K562 (cell line): ENCODE measurements at regions not wholly inside any gene's neighbourhood (a gene's known extent, or its start where the extent isn't known, plus 50 kb on each side); places are given as distances from the start of the nearest gene placed in this dataset.

Experiments used
- ELF2 ChIP-seq: fragments of 250-450 bp; sonication (Bioruptor Pico); IDR thresholded peaks from 2 replicates; pipeline ENCODE4 v1.5.0; 2021; ENCODE audit warnings: mild to moderate bottlenecking
- FOXP1 ChIP-seq: sonication (generic); formaldehyde crosslinking; IDR thresholded peaks from 2 replicates; pipeline ENCODE4 v1.8.0; 2022; ENCODE audit warnings: mild to moderate bottlenecking, missing genetic modification reagents
- KAT2B ChIP-seq: IDR thresholded peaks from one replicate; pipeline ENCODE4 v1.6.1; 2012; ENCODE audit warnings: low read depth, mild to moderate bottlenecking, control low read depth, inconsistent platforms, low read length, moderate library complexity
- MAFK ChIP-seq: IDR thresholded peaks from 2 replicates; pipeline ENCODE4 v1.6.1; 2011; ENCODE audit warnings: low read length, improper control_type of control experiment
- PRMT5 ChIP-seq: sonication (generic); formaldehyde crosslinking; IDR thresholded peaks from 2 replicates; pipeline ENCODE4 v1.5.0; 2020; ENCODE audit warnings: missing genetic modification reagents
- SMARCA5 ChIP-seq: fragments of 450-650 bp; IDR thresholded peaks from 2 replicates; pipeline ENCODE4 v1.6.1; 2016
- SMC3 ChIP-seq: conservative IDR thresholded peaks from 2 replicates; pipeline ENCODE4 v1.6.1; 2011; ENCODE audit warnings: low read depth, low read length, improper control_type of control experiment; ENCODE audit not compliant: insufficient read depth
- TOE1 ChIP-seq, 2 experiments: fragments of 450-650 bp in 1 of 2; sonication (generic) in 1 of 2; formaldehyde crosslinking in 1 of 2; IDR thresholded peaks; 2 replicates each; pipeline versions ENCODE4 v1.7.1 to v1.8.0; 2016 to 2022; ENCODE audit warnings: borderline replicate concordance in 2 of 2, mild to moderate bottlenecking in 2 of 2, antibody characterized with exemption in 1 of 2, inconsistent platforms in 1 of 2, low read depth in 1 of 2, missing genetic modification reagents in 1 of 2, moderate library complexity in 1 of 2
- ZFX ChIP-seq: sonication (generic); formaldehyde crosslinking; IDR thresholded peaks from 2 replicates; pipeline ENCODE4 v1.8.0; 2022; ENCODE audit warnings: mild to moderate bottlenecking, missing genetic modification reagents, moderate library complexity
- ZNF143 ChIP-seq: sonication (generic); formaldehyde crosslinking; IDR thresholded peaks from 2 replicates; pipeline ENCODE4 v1.9.0; 2022; ENCODE audit warnings: mild to moderate bottlenecking, missing genetic modification reagents
- ZNF146 ChIP-seq: IDR thresholded peaks from one replicate; pipeline ENCODE4 v1.6.1; 2018; ENCODE audit warnings: missing compliant biosample characterization; ENCODE audit not compliant: unreplicated experiment
- ZNF184 ChIP-seq: sonication (generic); formaldehyde crosslinking; IDR thresholded peaks from 2 replicates; pipeline ENCODE4 v1.5.0; 2020; ENCODE audit warnings: missing genetic modification reagents
- TF ChIP-seq, protein P1 (sequence below): fragments of 200-400 bp; formaldehyde crosslinking; IDR thresholded peaks from 2 replicates; pipeline ENCODE4 v1.6.1; 2017; ENCODE audit warnings: mild to moderate bottlenecking, low read depth, low read length, moderate library complexity
- TF ChIP-seq, protein P2 (sequence below): fragments of 250-450 bp; sonication (Bioruptor Pico); IDR thresholded peaks from 2 replicates; pipeline ENCODE4 v1.8.0; 2021; ENCODE audit warnings: mild to moderate bottlenecking, moderate library complexity
- TF ChIP-seq, protein P3 (sequence below): fragments of 450-650 bp; IDR thresholded peaks from 2 replicates; pipeline ENCODE4 v1.6.1; 2016; ENCODE audit warnings: low read depth
- TF ChIP-seq, protein P4 (sequence below), 2 experiments: fragments of 250-450 bp in 1 of 2; fragments of 450-650 bp in 1 of 2; sonication (Bioruptor Pico) in 1 of 2; IDR thresholded peaks; 2 replicates each; pipeline versions ENCODE4 v1.6.1 to v1.8.0; 2016 to 2021; ENCODE audit warnings: mild to moderate bottlenecking in 2 of 2, moderate library complexity in 2 of 2, missing compliant biosample characterization in 1 of 2, missing genetic modification characterization in 1 of 2

DNA sequence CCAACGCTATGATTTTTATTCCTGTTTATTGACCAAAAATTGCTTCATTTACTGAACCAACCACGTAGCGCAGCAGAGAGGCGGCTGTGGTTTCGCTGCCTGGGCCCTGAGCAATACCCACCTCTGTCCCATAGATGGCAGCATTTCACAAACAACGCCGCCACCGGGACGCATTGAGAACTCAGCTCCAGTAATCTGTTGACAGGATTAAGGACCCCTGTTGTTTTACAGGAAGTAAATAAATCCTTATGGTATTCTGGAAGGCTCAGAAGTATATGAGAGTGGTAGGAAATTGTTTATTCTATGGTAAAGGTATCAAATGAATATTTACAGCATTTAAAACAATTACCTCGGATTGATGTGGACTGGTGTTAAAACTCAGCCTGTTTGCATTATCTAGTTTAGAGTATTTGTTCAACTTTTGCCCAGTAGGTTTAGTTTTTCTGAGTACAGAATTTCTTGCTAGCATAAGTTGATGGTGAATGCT is 547.9 kb upstream of the SLC35B3 start (continued):
- peak; percentile 83 for TF ChIP-seq SMC3
- no peak for TF ChIP-seq ZNF143 (CRISPR knock-in tag)
- TF ChIP-seq KAT2B = no peak
- no peak for TF ChIP-seq ELF2
- TF ChIP-seq, protein P1, sequence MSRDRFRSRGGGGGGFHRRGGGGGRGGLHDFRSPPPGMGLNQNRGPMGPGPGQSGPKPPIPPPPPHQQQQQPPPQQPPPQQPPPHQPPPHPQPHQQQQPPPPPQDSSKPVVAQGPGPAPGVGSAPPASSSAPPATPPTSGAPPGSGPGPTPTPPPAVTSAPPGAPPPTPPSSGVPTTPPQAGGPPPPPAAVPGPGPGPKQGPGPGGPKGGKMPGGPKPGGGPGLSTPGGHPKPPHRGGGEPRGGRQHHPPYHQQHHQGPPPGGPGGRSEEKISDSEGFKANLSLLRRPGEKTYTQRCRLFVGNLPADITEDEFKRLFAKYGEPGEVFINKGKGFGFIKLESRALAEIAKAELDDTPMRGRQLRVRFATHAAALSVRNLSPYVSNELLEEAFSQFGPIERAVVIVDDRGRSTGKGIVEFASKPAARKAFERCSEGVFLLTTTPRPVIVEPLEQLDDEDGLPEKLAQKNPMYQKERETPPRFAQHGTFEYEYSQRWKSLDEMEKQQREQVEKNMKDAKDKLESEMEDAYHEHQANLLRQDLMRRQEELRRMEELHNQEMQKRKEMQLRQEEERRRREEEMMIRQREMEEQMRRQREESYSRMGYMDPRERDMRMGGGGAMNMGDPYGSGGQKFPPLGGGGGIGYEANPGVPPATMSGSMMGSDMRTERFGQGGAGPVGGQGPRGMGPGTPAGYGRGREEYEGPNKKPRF = no peak
- no peak for TF ChIP-seq ZNF146 (CRISPR knock-in tag)
- TF ChIP-seq, protein P2, sequence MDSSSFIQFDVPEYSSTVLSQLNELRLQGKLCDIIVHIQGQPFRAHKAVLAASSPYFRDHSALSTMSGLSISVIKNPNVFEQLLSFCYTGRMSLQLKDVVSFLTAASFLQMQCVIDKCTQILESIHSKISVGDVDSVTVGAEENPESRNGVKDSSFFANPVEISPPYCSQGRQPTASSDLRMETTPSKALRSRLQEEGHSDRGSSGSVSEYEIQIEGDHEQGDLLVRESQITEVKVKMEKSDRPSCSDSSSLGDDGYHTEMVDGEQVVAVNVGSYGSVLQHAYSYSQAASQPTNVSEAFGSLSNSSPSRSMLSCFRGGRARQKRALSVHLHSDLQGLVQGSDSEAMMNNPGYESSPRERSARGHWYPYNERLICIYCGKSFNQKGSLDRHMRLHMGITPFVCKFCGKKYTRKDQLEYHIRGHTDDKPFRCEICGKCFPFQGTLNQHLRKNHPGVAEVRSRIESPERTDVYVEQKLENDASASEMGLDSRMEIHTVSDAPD (CRISPR knock-in tag) = no peak
- no peak for TF ChIP-seq MAFK
- no peak for TF ChIP-seq FOXP1 (CRISPR knock-in tag)
- TF ChIP-seq ZNF184 (CRISPR knock-in tag) = no peak
- TF ChIP-seq PRMT5 (CRISPR knock-in tag) = no peak
- no peak for TF ChIP-seq TOE1 (IDR thresholded peaks at IDR 0.05; ENCODE audit: borderline replicate concordance)
- no peak for TF ChIP-seq TOE1 (CRISPR knock-in tag; IDR thresholded peaks at IDR 0.05; ENCODE audit: borderline replicate concordance, low read depth)
- no peak for TF ChIP-seq SMARCA5
- TF ChIP-seq, protein P3, sequence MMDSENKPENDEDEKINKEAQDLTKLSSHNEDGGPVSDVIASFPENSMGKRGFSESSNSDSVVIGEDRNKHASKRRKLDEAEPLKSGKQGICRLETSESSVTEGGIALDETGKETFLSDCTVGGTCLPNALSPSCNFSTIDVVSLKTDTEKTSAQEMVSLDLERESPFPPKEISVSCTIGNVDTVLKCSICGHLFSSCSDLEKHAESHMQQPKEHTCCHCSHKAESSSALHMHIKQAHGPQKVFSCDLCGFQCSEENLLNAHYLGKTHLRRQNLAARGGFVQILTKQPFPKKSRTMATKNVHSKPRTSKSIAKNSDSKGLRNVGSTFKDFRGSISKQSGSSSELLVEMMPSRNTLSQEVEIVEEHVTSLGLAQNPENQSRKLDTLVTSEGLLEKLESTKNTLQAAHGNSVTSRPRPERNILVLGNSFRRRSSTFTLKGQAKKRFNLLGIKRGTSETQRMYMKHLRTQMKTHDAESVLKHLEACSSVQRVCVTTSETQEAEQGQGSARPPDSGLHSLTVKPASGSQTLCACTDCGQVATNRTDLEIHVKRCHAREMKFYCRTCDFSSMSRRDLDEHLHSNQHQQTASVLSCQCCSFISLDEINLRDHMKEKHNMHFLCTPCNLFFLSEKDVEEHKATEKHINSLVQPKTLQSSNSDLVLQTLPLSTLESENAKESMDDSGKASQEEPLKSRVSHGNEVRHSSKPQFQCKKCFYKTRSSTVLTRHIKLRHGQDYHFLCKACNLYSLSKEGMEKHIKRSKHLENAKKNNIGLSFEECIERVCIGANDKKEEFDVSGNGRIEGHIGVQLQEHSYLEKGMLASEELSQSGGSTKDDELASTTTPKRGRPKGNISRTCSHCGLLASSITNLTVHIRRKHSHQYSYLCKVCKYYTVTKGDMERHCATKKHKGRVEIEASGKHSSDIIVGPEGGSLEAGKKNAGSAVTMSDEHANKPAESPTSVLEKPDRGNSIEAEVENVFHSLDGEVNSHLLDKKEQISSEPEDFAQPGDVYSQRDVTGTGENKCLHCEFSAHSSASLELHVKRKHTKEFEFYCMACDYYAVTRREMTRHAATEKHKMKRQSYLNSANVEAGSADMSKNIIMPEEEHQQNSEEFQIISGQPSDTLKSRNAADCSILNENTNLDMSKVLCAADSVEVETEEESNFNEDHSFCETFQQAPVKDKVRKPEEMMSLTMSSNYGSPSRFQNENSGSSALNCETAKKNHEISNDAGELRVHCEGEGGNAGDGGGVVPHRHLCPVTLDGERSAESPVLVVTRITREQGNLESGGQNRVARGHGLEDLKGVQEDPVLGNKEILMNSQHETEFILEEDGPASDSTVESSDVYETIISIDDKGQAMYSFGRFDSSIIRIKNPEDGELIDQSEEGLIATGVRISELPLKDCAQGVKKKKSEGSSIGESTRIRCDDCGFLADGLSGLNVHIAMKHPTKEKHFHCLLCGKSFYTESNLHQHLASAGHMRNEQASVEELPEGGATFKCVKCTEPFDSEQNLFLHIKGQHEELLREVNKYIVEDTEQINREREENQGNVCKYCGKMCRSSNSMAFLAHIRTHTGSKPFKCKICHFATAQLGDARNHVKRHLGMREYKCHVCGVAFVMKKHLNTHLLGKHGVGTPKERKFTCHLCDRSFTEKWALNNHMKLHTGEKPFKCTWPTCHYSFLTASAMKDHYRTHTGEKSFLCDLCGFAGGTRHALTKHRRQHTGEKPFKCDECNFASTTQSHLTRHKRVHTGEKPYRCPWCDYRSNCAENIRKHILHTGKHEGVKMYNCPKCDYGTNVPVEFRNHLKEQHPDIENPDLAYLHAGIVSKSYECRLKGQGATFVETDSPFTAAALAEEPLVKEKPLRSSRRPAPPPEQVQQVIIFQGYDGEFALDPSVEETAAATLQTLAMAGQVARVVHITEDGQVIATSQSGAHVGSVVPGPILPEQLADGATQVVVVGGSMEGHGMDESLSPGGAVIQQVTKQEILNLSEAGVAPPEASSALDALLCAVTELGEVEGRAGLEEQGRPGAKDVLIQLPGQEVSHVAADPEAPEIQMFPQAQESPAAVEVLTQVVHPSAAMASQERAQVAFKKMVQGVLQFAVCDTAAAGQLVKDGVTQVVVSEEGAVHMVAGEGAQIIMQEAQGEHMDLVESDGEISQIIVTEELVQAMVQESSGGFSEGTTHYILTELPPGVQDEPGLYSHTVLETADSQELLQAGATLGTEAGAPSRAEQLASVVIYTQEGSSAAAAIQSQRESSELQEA = no peak
- TF ChIP-seq, protein P4, sequence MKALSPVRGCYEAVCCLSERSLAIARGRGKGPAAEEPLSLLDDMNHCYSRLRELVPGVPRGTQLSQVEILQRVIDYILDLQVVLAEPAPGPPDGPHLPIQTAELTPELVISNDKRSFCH (CRISPR knock-in tag; IDR thresholded peaks at IDR 0.05) = no peak
- TF ChIP-seq, protein P4 (tag; IDR thresholded peaks at IDR 0.05) = no peak
- no peak for TF ChIP-seq ZFX
